PC-3 (cell line): ENCODE measurements at regions not wholly inside any gene's neighbourhood (a gene's known extent, or its start where the extent isn't known, plus 50 kb on each side); places are given as distances from the start of the nearest gene placed in this dataset.

Source experiments
- EZH2 ChIP-seq: fragments of 300-600 bp; sonication (generic); IDR thresholded peaks from one replicate; pipeline ENCODE4 v1.6.1; 2017; ENCODE audit warnings: antibody characterized with exemption, mild to moderate bottlenecking, low read length; ENCODE audit not compliant: unreplicated experiment
- EZH2phosphoT487 ChIP-seq: fragments of 300-600 bp; sonication (generic); IDR thresholded peaks from 2 replicates; pipeline ENCODE4 v1.6.1; 2018; ENCODE audit warnings: mild to moderate bottlenecking, antibody characterized with exemption, low read length, borderline replicate concordance
- TF ChIP-seq, protein P1 (sequence below): fragments of 300-600 bp; sonication (generic); conservative IDR thresholded peaks from 2 replicates; pipeline ENCODE4 v1.5.1; 2017; ENCODE audit warnings: antibody characterized with exemption, low read depth, mild to moderate bottlenecking, low read length

DNA sequence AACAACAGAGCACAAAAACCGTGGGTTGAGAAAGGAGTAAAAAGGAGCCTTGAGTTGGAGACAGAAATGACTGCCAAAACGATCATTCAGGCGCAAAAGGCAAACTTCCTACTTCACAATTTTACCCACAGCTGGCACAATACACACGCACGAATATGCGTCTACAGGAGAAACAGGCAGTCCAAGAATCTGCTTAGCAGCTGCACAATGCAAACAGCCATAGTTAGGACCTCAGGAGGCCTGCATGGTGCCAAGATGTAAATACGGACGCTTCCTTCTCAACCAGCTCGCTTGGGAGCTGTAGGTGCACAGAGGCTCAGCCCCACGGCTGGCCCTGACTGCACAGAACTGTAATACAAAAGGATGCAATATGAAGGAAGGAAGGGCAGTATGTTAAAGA is 250.1 kb upstream of the CAND1 start:
- TF ChIP-seq EZH2phosphoT487 (no peak), EZH2 (no peak)
- TF ChIP-seq, protein P1, sequence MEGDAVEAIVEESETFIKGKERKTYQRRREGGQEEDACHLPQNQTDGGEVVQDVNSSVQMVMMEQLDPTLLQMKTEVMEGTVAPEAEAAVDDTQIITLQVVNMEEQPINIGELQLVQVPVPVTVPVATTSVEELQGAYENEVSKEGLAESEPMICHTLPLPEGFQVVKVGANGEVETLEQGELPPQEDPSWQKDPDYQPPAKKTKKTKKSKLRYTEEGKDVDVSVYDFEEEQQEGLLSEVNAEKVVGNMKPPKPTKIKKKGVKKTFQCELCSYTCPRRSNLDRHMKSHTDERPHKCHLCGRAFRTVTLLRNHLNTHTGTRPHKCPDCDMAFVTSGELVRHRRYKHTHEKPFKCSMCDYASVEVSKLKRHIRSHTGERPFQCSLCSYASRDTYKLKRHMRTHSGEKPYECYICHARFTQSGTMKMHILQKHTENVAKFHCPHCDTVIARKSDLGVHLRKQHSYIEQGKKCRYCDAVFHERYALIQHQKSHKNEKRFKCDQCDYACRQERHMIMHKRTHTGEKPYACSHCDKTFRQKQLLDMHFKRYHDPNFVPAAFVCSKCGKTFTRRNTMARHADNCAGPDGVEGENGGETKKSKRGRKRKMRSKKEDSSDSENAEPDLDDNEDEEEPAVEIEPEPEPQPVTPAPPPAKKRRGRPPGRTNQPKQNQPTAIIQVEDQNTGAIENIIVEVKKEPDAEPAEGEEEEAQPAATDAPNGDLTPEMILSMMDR: no peak
